HEK293 (cell line): ENCODE measurements at regions not wholly inside any gene's neighbourhood (a gene's known extent, or its start where the extent isn't known, plus 50 kb on each side); places are given as distances from the start of the nearest gene placed in this dataset.

Experiments used
- CTCF ChIA-PET: fragments of 350-600 bp; formaldehyde crosslinking; extraction: SDS; loops from one replicate; lab custom pipeline; 2021; ENCODE audit warnings: antibody characterized with exemption; lab: Yijun Ruan, JAX
- POLR2A ChIA-PET: fragments of 300-600 bp; formaldehyde crosslinking; extraction: SDS; loops from one replicate; lab custom pipeline; 2020; ENCODE audit warnings: antibody characterized with exemption, inconsistent platforms; lab: Yijun Ruan, JAX
- H3K27ac ChIP-seq: fragments of 200-500 bp; sonication (Bioruptor generic); 2 replicates; pipeline ENCODE4 v1.5.1; 2014; ENCODE audit warnings: low read depth, low read length, control low read depth, inconsistent platforms; ENCODE audit errors: extremely low read depth
- H3K36me3 ChIP-seq, 2 experiments: fragments of 200-500 bp in 1 of 2; sonication (Bioruptor generic) in 1 of 2; 1 replicate in 1 of 2; 2 replicates in 1 of 2; pipeline ENCODE4 v1.5.1; 2014 to 2017; ENCODE audit warnings: inconsistent platforms in 2 of 2, low read length in 2 of 2; ENCODE audit not compliant: control insufficient read depth in 2 of 2, insufficient read depth in 1 of 2
- H3K4me1 ChIP-seq: fragments of 200-500 bp; sonication (Bioruptor generic); 2 replicates; pipeline ENCODE4 v1.5.1; 2014; ENCODE audit warnings: mild to moderate bottlenecking, low read length, inconsistent platforms; ENCODE audit not compliant: control insufficient read depth, insufficient read depth
- H3K4me3 ChIP-seq: 2 replicates; pipeline ENCODE4 v1.5.1; 2011; ENCODE audit warnings: low read depth, mild to moderate bottlenecking, control low read depth, low read length, moderate library complexity
- H3K9me3 ChIP-seq: fragments of 200-500 bp; sonication (Bioruptor generic); 2 replicates; pipeline ENCODE4 v1.5.1; 2014; ENCODE audit warnings: low read depth, low read length, inconsistent platforms; ENCODE audit not compliant: control insufficient read depth, insufficient read depth
- FEZF1 ChIP-seq: fragments of 450-650 bp; formaldehyde crosslinking; IDR thresholded peaks from 2 replicates; pipeline ENCODE4 v1.5.1; 2016; ENCODE audit warnings: missing biosample characterization, missing genetic modification characterization
- HOXC10 ChIP-seq: sonication (generic); formaldehyde crosslinking; IDR thresholded peaks from 2 replicates; pipeline ENCODE4 v1.8.1; 2023; ENCODE audit warnings: mild to moderate bottlenecking, missing genetic modification reagents
- KLF17 ChIP-seq: fragments of 450-650 bp; formaldehyde crosslinking; IDR thresholded peaks from 2 replicates; pipeline ENCODE4 v1.5.1; 2016; ENCODE audit warnings: missing biosample characterization, missing genetic modification characterization
- OVOL3 ChIP-seq: fragments of 450-650 bp; formaldehyde crosslinking; IDR thresholded peaks from 2 replicates; pipeline ENCODE4 v1.5.1; 2016; ENCODE audit warnings: missing biosample characterization, missing genetic modification characterization
- PRDM1 ChIP-seq: fragments of 450-650 bp; formaldehyde crosslinking; IDR thresholded peaks from 2 replicates; pipeline ENCODE4; 2016; ENCODE audit warnings: missing biosample characterization, missing genetic modification characterization
- SETDB1 ChIP-seq: IDR thresholded peaks from one replicate; pipeline ENCODE4 v1.6.1; 2017; ENCODE audit warnings: mild to moderate bottlenecking, low read length, moderate library complexity, mixed read lengths; ENCODE audit not compliant: insufficient read length
- SP2 ChIP-seq: fragments of 450-650 bp; formaldehyde crosslinking; IDR thresholded peaks from 2 replicates; pipeline ENCODE4 v1.5.1; 2016; ENCODE audit warnings: missing biosample characterization, missing genetic modification characterization
- ZBTB10 ChIP-seq: fragments of 450-650 bp; formaldehyde crosslinking; IDR thresholded peaks from 2 replicates; pipeline ENCODE4 v1.5.1; 2016; ENCODE audit warnings: missing biosample characterization, missing genetic modification characterization
- ZNF132 ChIP-seq: fragments of 450-650 bp; formaldehyde crosslinking; IDR thresholded peaks from 2 replicates; pipeline ENCODE4 v1.5.1; 2017; ENCODE audit warnings: missing biosample characterization, missing genetic modification characterization, borderline replicate concordance
- ZNF133 ChIP-seq: fragments of 450-650 bp; formaldehyde crosslinking; IDR thresholded peaks from 2 replicates; pipeline ENCODE4 v1.5.1; 2016; ENCODE audit warnings: missing biosample characterization, missing genetic modification characterization
- ZNF18 ChIP-seq: fragments of 450-650 bp; formaldehyde crosslinking; IDR thresholded peaks from 2 replicates; pipeline ENCODE4 v1.5.1; 2016; ENCODE audit warnings: missing biosample characterization, missing genetic modification characterization
- ZNF184 ChIP-seq: fragments of 450-650 bp; IDR thresholded peaks from 2 replicates; pipeline ENCODE4 v1.5.1; 2018; ENCODE audit warnings: missing biosample characterization, mild to moderate bottlenecking, missing genetic modification characterization
- ZNF223 ChIP-seq: fragments of 450-650 bp; formaldehyde crosslinking; IDR thresholded peaks from 2 replicates; pipeline ENCODE4 v1.5.1; 2016; ENCODE audit warnings: missing biosample characterization, missing genetic modification characterization
- ZNF23 ChIP-seq: fragments of 450-650 bp; formaldehyde crosslinking; IDR thresholded peaks from 2 replicates; pipeline ENCODE4 v1.5.1; 2016; ENCODE audit warnings: missing biosample characterization, missing genetic modification characterization, borderline replicate concordance
- ZNF449 ChIP-seq: fragments of 450-650 bp; formaldehyde crosslinking; IDR thresholded peaks from 2 replicates; pipeline ENCODE4 v1.5.1; 2017; ENCODE audit warnings: missing biosample characterization, mild to moderate bottlenecking, missing genetic modification characterization, moderate library complexity
- ZNF501 ChIP-seq: fragments of 450-650 bp; formaldehyde crosslinking; IDR thresholded peaks from 2 replicates; pipeline ENCODE4 v1.5.1; 2016; ENCODE audit warnings: missing biosample characterization, missing genetic modification characterization
- ZNF624 ChIP-seq: fragments of 450-650 bp; formaldehyde crosslinking; IDR thresholded peaks from 2 replicates; pipeline ENCODE4 v1.5.1; 2017; ENCODE audit warnings: missing biosample characterization, missing genetic modification characterization
- ZNF677 ChIP-seq: fragments of 450-650 bp; IDR thresholded peaks from 2 replicates; pipeline ENCODE4 v1.5.0; 2018; ENCODE audit warnings: missing biosample characterization, mild to moderate bottlenecking, missing genetic modification characterization, moderate library complexity
- ZNF830 ChIP-seq: fragments of 450-650 bp; IDR thresholded peaks from 2 replicates; pipeline ENCODE4 v1.5.0; 2018; ENCODE audit warnings: missing biosample characterization, missing genetic modification characterization, low read depth, mild to moderate bottlenecking, moderate library complexity
- TF ChIP-seq, protein P1 (sequence below): fragments of 450-650 bp; formaldehyde crosslinking; IDR thresholded peaks from 2 replicates; pipeline ENCODE4 v1.5.1; 2016; ENCODE audit warnings: missing biosample characterization, missing genetic modification characterization, borderline replicate concordance

DNA sequence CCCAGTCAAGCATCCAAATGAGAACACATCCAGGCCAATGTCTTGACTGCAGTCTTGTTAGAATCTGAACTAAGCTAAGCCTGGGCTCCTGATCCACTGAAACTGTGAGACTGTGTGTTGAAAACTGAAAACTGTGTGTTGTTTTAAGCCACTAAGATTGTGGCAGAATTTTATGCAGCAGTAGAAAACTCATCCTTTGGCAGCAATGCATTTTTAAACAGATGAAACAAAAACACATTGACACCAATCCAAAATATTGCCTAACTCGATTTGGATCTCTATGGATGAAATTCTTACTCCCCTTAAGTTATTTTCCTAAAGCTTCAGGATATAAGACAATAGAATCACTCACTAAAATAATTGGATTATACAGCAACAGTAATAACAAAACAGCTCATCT, 202.3 kb upstream of the KLF12 start:
- H3K4me3 ChIP-seq, result no peak overlapping the region
- ChIA-PET POLR2A (no interaction called here), CTCF (no interaction called here)
- TF ChIP-seq SP2 (no peak), ZNF132 (tag by site-specific recombination) (no peak), SETDB1 (no peak), OVOL3 (tag by site-specific recombination) (no peak), ZNF18 (tag by site-specific recombination) (no peak), ZNF501 (tag by site-specific recombination) (no peak), ZNF830 (tag by site-specific recombination) (no peak), PRDM1 (no peak), ZNF677 (tag by site-specific recombination) (no peak), ZNF133 (tag by site-specific recombination) (no peak), ZNF624 (tag by site-specific recombination) (no peak), KLF17 (tag by site-specific recombination) (no peak), ZNF184 (tag by site-specific recombination) (no peak), ZNF223 (tag by site-specific recombination) (no peak), ZBTB10 (tag by site-specific recombination) (no peak), ZNF23 (no peak), HOXC10 (CRISPR knock-in tag) (no peak), ZNF449 (tag by site-specific recombination) (no peak), FEZF1 (tag by site-specific recombination) (no peak)
- TF ChIP-seq, protein P1, sequence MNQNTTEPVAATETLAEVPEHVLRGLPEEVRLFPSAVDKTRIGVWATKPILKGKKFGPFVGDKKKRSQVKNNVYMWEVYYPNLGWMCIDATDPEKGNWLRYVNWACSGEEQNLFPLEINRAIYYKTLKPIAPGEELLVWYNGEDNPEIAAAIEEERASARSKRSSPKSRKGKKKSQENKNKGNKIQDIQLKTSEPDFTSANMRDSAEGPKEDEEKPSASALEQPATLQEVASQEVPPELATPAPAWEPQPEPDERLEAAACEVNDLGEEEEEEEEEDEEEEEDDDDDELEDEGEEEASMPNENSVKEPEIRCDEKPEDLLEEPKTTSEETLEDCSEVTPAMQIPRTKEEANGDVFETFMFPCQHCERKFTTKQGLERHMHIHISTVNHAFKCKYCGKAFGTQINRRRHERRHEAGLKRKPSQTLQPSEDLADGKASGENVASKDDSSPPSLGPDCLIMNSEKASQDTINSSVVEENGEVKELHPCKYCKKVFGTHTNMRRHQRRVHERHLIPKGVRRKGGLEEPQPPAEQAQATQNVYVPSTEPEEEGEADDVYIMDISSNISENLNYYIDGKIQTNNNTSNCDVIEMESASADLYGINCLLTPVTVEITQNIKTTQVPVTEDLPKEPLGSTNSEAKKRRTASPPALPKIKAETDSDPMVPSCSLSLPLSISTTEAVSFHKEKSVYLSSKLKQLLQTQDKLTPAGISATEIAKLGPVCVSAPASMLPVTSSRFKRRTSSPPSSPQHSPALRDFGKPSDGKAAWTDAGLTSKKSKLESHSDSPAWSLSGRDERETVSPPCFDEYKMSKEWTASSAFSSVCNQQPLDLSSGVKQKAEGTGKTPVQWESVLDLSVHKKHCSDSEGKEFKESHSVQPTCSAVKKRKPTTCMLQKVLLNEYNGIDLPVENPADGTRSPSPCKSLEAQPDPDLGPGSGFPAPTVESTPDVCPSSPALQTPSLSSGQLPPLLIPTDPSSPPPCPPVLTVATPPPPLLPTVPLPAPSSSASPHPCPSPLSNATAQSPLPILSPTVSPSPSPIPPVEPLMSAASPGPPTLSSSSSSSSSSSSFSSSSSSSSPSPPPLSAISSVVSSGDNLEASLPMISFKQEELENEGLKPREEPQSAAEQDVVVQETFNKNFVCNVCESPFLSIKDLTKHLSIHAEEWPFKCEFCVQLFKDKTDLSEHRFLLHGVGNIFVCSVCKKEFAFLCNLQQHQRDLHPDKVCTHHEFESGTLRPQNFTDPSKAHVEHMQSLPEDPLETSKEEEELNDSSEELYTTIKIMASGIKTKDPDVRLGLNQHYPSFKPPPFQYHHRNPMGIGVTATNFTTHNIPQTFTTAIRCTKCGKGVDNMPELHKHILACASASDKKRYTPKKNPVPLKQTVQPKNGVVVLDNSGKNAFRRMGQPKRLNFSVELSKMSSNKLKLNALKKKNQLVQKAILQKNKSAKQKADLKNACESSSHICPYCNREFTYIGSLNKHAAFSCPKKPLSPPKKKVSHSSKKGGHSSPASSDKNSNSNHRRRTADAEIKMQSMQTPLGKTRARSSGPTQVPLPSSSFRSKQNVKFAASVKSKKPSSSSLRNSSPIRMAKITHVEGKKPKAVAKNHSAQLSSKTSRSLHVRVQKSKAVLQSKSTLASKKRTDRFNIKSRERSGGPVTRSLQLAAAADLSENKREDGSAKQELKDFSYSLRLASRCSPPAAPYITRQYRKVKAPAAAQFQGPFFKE (tag by site-specific recombination), result no peak
- H3K27ac ChIP-seq, result no peak overlapping the region
- no peaks in the 10 kb centered on the region for H3K4me1 ChIP-seq
- no peaks in the 10 kb centered on the region for H3K9me3 ChIP-seq
- H3K36me3 ChIP-seq, result no peaks in the 10 kb centered on the region
